Adrenal gland (tissue), 9 donors: ENCODE measurements at regions not wholly inside any gene's neighbourhood (a gene's known extent, or its start where the extent isn't known, plus 50 kb on each side); places are given as distances from the start of the nearest gene placed in this dataset.

ENCODE experiments used
- DNase-seq, 7 donors: peaks; one replicate each; pipeline ENCODE4 v3.0.0-alpha.2; 2019 to 2020
- H3K27ac ChIP-seq, 5 donors: fragments of 200-600 bp; sonication (generic) in 4 of 5; 1 replicate in 3 of 5; 2 replicates in 2 of 5; pipeline versions ENCODE4 v1.5.1 to v1.8.0; 2016 to 2020; ENCODE audit warnings: mild to moderate bottlenecking in 1 of 5
- H3K27me3 ChIP-seq: fragments of 200-600 bp; 2 replicates; pipeline ENCODE4 v1.8.0; 2021
- H3K36me3 ChIP-seq, 2 donors: fragments of 200-600 bp; replicated peaks in 1 of 2; 1 replicate in 1 of 2; 2 replicates in 1 of 2; pipeline versions ENCODE4 v1.5.1 to v1.8.0; 2018 to 2022
- H3K4me1 ChIP-seq, 2 donors: fragments of 200-600 bp; replicated peaks in 1 of 2; 1 replicate in 1 of 2; 2 replicates in 1 of 2; pipeline versions ENCODE4 v1.5.1 to v1.8.0; 2018 to 2021
- H3K4me3 ChIP-seq, 4 donors: fragments of 200-600 bp; sonication (generic) in 3 of 4; one replicate each; pipeline ENCODE4 v1.5.1; 2016 to 2018
- H3K9me3 ChIP-seq, 3 donors: fragments of 200-600 bp; sonication (generic) in 1 of 3; replicated peaks in 1 of 3; 1 replicate in 2 of 3; 2 replicates in 1 of 3; pipeline versions ENCODE4 v1.5.1 to v1.8.0; 2016 to 2021
- CTCF ChIP-seq, 6 experiments: fragments of 450-650 bp in 4 of 6; fragments of 200-600 bp in 2 of 6; sonication (generic) in 1 of 6; IDR thresholded peaks; 1 replicate in 5 of 6; 2 replicates in 1 of 6; pipeline versions ENCODE4 v1.5.1 to v1.8.0; 2016 to 2021; ENCODE audit warnings: antibody characterized with exemption in 6 of 6, mild to moderate bottlenecking in 2 of 6, moderate library complexity in 1 of 6
- POLR2A ChIP-seq, 2 donors: fragments of 450-650 bp; IDR thresholded peaks; one replicate each; pipeline ENCODE4 v1.6.1; 2017; ENCODE audit warnings: antibody characterized with exemption in 2 of 2, mild to moderate bottlenecking in 2 of 2, moderate library complexity in 1 of 2
- WGBS, 4 donors: extraction: QIAGEN DNeasy Blood & Tissue Kit in 2 of 4; methylation state at CpG; one replicate each; pipeline versions ENCODE4 v1.1.5 to v1.1.7; 2013 to 2017; 5-methylcytosine and 5-hydroxymethylcytosine counted together
- intact Hi-C, 2 donors: fragments of 100-400 bp; cut with DNase I; formaldehyde crosslinking; loops; one replicate each; pipeline versions ENCODE4 v1.14.1 to v1.15.0; 2022 to 2023
- donor health status: healthy with polysubstance abuse.
- donor health status: Bipolar disorder and iron deficiency.
- donor health status: DM: yes; HTN: yes; CAD: no.
- donor health status: DM: no; HTN: no; CAD: no.
- donor health status: DM: no; HTN: no; CAD: no.

GRCh38 chr16:62870554-62870953, 834.3 kb upstream of the CDH8 start:
- H3K4me3 ChIP-seq: no peak overlapping the region
- intact Hi-C loops: loop anchor here in 1 of 2 donors (10.0 kb wide), 1 partner anchor 646 kb away; no protein-coding TSS in a partner anchor
- H3K27ac ChIP-seq: no peak overlapping the region
- no peaks in the 10 kb centered on the region for H3K4me1 ChIP-seq
- no peaks in the 10 kb centered on the region for H3K36me3 ChIP-seq
- peak in 5 of 6 experiments; percentile 6 to 49 (median 30) for TF ChIP-seq CTCF (IDR thresholded peaks at IDR 0.05)
- no peak for TF ChIP-seq POLR2A (IDR thresholded peaks at IDR 0.05)
- H3K9me3 ChIP-seq: no peaks in the 10 kb centered on the region
- no peaks in the 10 kb centered on the region for H3K27me3 ChIP-seq
- DNase-seq: no peak

- intact Hi-C loops: loop anchor here in 1 of 2 donors (10.0 kb wide), 1 partner anchor 645 kb away; no protein-coding TSS in a partner anchor
- 65 to 71% (median 69%) methylated on average over 4 of the region's 4 CpGs for WGBS, 4 donors
- no peaks in the 10 kb centered on the region for H3K9me3 ChIP-seq
Measured at GRCh38 chr16:62869837-62870236, 833.6 kb upstream of the CDH8 start.

DNA sequence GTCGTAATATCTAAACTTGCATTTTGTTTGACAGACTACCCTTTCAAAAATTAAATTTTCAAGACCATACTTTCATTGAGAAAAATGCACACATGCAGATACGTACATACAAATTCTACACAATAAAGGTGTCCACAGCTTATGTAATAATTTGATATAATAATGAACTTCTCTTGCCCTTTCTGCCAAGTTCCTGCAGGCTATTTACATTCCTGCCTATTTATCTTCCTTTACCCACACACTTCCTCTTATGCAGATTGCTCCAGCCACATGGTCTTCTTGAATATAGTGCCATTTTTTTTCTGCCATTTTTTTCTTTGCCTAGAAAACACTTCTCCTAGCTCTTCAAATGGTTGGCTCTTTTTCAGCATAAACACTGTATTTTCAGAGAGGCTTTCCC, 826.9 kb upstream of the CDH8 start:
- WGBS, 4 donors: 85 to 91% (median 90%) methylated on average over 2 of the region's 2 CpGs
- H3K27me3 ChIP-seq: no peaks in the 10 kb centered on the region

More at GRCh38 chr16:62869837-62870236, 833.6 kb upstream of the CDH8 start:
- no peak for TF ChIP-seq CTCF (IDR thresholded peaks at IDR 0.05)
- no peak for TF ChIP-seq POLR2A (IDR thresholded peaks at IDR 0.05)
- H3K4me1 ChIP-seq: no peaks in the 10 kb centered on the region
- DNase-seq: no peak
- H3K36me3 ChIP-seq: no peaks in the 10 kb centered on the region
- no peaks in the 10 kb centered on the region for H3K27me3 ChIP-seq
- no peak overlapping the region for H3K4me3 ChIP-seq
- H3K27ac ChIP-seq: no peak overlapping the region

DNA sequence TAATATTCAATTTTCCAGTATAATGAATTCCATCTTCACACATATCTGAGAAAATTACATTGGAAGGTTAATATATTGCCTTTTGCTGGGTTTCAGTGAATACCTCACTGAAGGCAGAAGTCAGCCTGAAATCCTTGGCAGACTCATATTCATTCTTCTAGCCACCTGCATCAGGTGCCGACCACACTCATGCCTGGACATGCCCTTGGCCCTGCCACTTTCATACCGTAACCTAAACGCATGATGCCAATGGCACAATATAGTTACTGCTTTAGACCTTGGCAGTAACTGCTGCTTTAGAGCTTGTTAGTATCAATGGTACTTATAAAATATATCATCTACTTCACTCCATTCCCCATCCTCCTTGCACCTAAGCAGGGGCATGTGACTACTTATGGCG, 817.6 kb upstream of the CDH8 start:
- no peaks in the 10 kb centered on the region for H3K36me3 ChIP-seq
- H3K27ac ChIP-seq: no peak overlapping the region
- WGBS, 4 donors: 90 to 95% (median 92%) methylated on average over 4 of the region's 4 CpGs
- H3K9me3 ChIP-seq: no peaks in the 10 kb centered on the region
- no peak overlapping the region for H3K4me3 ChIP-seq
- no peaks in the 10 kb centered on the region for H3K27me3 ChIP-seq
- intact Hi-C loops: no loop called here
- TF ChIP-seq CTCF (IDR thresholded peaks at IDR 0.05): no peak
- TF ChIP-seq POLR2A (IDR thresholded peaks at IDR 0.05): no peak
- DNase-seq: no peak
- H3K4me1 ChIP-seq: no peaks in the 10 kb centered on the region

More for the DNA sequence above, 826.9 kb upstream of the CDH8 start:
- Histone ChIP-seq H3K9me3 (no peaks in the 10 kb centered on the region), H3K4me1 (no peaks in the 10 kb centered on the region), H3K4me3 (no peak overlapping the region), H3K36me3 (no peaks in the 10 kb centered on the region), H3K27ac (no peak overlapping the region)
- intact Hi-C loops: no loop called here
- no peak for DNase-seq
- TF ChIP-seq POLR2A (IDR thresholded peaks at IDR 0.05) (no peak), CTCF (IDR thresholded peaks at IDR 0.05) (no peak)
